Astrocyte (in vitro differentiated cells and primary cell): ENCODE measurements at regions not wholly inside any gene's neighbourhood (a gene's known extent, or its start where the extent isn't known, plus 50 kb on each side); places are given as distances from the start of the nearest gene placed in this dataset.
A peak's percentile ranks its signal among the peaks of the same experiment; 100 is the strongest.

ENCODE experiments used
- DNase-seq: peaks from one replicate; pipeline ENCODE4 v3.0.0-alpha.2; 2010; ENCODE audit warnings: low read depth
- FAIRE-seq: peaks from 2 replicates; lab custom pipeline; 2011; peaks lifted over from hg19 to GRCh38; lab: Jason Lieb, UNC
- H2AFZ ChIP-seq: 2 replicates; pipeline ENCODE4 v1.6.0; 2012; ENCODE audit warnings: low read depth, low read length, inconsistent platforms
- H3K27ac ChIP-seq: 2 replicates; pipeline ENCODE4 v1.5.1; 2011; ENCODE audit warnings: low read depth, low read length, inconsistent platforms
- H3K27me3 ChIP-seq: 2 replicates; pipeline ENCODE4 v1.6.0; 2011; ENCODE audit warnings: low read length, inconsistent platforms; ENCODE audit not compliant: insufficient read depth
- H3K36me3 ChIP-seq: 2 replicates; pipeline ENCODE4 v1.5.1; 2011; ENCODE audit warnings: low read length, inconsistent platforms; ENCODE audit not compliant: insufficient read depth
- H3K4me1 ChIP-seq: 2 replicates; pipeline ENCODE4 v1.5.1; 2011; ENCODE audit warnings: low read length, inconsistent platforms; ENCODE audit not compliant: insufficient read depth
- H3K4me2 ChIP-seq: 2 replicates; pipeline ENCODE4 v1.6.0; 2012; ENCODE audit warnings: low read length, inconsistent platforms
- H3K4me3 ChIP-seq: 2 replicates; pipeline ENCODE4 v1.5.1; 2011; ENCODE audit warnings: low read depth, mild to moderate bottlenecking, low read length, inconsistent platforms; ENCODE audit not compliant: insufficient read depth
- H3K79me2 ChIP-seq: 2 replicates; pipeline ENCODE4 v1.6.0; 2012; ENCODE audit warnings: mild to moderate bottlenecking, low read length, inconsistent platforms; ENCODE audit not compliant: insufficient read depth
- H3K9ac ChIP-seq: 2 replicates; pipeline ENCODE4 v1.6.0; 2012; ENCODE audit warnings: mild to moderate bottlenecking, low read length, inconsistent platforms
- H3K9me3 ChIP-seq: 2 replicates; pipeline ENCODE4 v1.5.1; 2012; ENCODE audit warnings: low read depth, mild to moderate bottlenecking, low read length, inconsistent platforms; ENCODE audit not compliant: insufficient read depth
- H4K20me1 ChIP-seq: 2 replicates; pipeline ENCODE4 v1.6.0; 2012; ENCODE audit warnings: low read length, inconsistent platforms; ENCODE audit not compliant: insufficient read depth
- H3K27ac Mint-ChIP-seq: one replicate; pipeline ENCODE4 v1.8.0; 2021; ENCODE audit warnings: mild to moderate bottlenecking, mixed read lengths; ENCODE audit not compliant: unreplicated experiment
- H3K27me3 Mint-ChIP-seq: one replicate; pipeline ENCODE4 v1.8.0; 2021; ENCODE audit warnings: low read depth, mixed read lengths; ENCODE audit not compliant: unreplicated experiment
- H3K36me3 Mint-ChIP-seq: one replicate; pipeline ENCODE4 v1.8.0; 2021; ENCODE audit warnings: low read depth, mixed read lengths; ENCODE audit not compliant: unreplicated experiment
- H3K4me1 Mint-ChIP-seq: one replicate; pipeline ENCODE4 v1.8.0; 2021; ENCODE audit warnings: low read depth, mixed read lengths; ENCODE audit not compliant: unreplicated experiment
- H3K4me3 Mint-ChIP-seq: one replicate; pipeline ENCODE4 v1.8.0; 2021; ENCODE audit warnings: mild to moderate bottlenecking, moderate library complexity, mixed read lengths; ENCODE audit not compliant: unreplicated experiment
- H3K9me3 Mint-ChIP-seq: one replicate; pipeline ENCODE4 v1.8.0; 2021; ENCODE audit warnings: mild to moderate bottlenecking, mixed read lengths; ENCODE audit not compliant: unreplicated experiment
- EZH2 ChIP-seq: IDR thresholded peaks from 2 replicates; pipeline ENCODE4 v1.6.1; 2012; ENCODE audit warnings: mild to moderate bottlenecking, low read length, inconsistent platforms; ENCODE audit not compliant: insufficient read depth
- TF ChIP-seq, protein P1 (sequence below): IDR thresholded peaks from 2 replicates; pipeline ENCODE4 v1.5.1; 2011; ENCODE audit warnings: low read depth, mild to moderate bottlenecking, inconsistent platforms, low read length, moderate library complexity; ENCODE audit not compliant: insufficient read depth

GRCh38 chrX:139213241-139213709, 317.3 kb upstream of the F9 start:
- H3K79me2 ChIP-seq, result no peaks in the 10 kb centered on the region
- no peak overlapping the region for H2AFZ ChIP-seq
- Mint-ChIP-seq H3K36me3 (no peaks in the 10 kb centered on the region), H3K4me3 (no peak overlapping the region), H3K27ac (no peak overlapping the region), H3K9me3 (no peaks in the 10 kb centered on the region), H3K4me1 (peaks cover 10% of the 10 kb centered on the region), H3K27me3 (peaks cover 2% of the 10 kb centered on the region)
- H3K9ac ChIP-seq, result no peak overlapping the region
- TF ChIP-seq, protein P1, sequence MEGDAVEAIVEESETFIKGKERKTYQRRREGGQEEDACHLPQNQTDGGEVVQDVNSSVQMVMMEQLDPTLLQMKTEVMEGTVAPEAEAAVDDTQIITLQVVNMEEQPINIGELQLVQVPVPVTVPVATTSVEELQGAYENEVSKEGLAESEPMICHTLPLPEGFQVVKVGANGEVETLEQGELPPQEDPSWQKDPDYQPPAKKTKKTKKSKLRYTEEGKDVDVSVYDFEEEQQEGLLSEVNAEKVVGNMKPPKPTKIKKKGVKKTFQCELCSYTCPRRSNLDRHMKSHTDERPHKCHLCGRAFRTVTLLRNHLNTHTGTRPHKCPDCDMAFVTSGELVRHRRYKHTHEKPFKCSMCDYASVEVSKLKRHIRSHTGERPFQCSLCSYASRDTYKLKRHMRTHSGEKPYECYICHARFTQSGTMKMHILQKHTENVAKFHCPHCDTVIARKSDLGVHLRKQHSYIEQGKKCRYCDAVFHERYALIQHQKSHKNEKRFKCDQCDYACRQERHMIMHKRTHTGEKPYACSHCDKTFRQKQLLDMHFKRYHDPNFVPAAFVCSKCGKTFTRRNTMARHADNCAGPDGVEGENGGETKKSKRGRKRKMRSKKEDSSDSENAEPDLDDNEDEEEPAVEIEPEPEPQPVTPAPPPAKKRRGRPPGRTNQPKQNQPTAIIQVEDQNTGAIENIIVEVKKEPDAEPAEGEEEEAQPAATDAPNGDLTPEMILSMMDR, result no peak
- no peak for TF ChIP-seq EZH2
- no peak overlapping the region for H3K27ac ChIP-seq
- H3K4me2 ChIP-seq, result no peak overlapping the region
- no peak overlapping the region for H3K4me3 ChIP-seq
- H3K27me3 ChIP-seq, result no peaks in the 10 kb centered on the region
- H3K9me3 ChIP-seq, result no peaks in the 10 kb centered on the region
- H3K36me3 ChIP-seq, result no peaks in the 10 kb centered on the region
- H3K4me1 ChIP-seq, result no peaks in the 10 kb centered on the region
- DNase-seq (no peak), FAIRE-seq (peak; percentile 96)
- H4K20me1 ChIP-seq, result no peaks in the 10 kb centered on the region

GRCh38 chrX:139211568-139212182, 318.9 kb upstream of the F9 start:
- TF ChIP-seq, protein P1, result no peak
- TF ChIP-seq EZH2, result no peak
- H2AFZ ChIP-seq, result peak overlapping the region; percentile 35
- H3K79me2 ChIP-seq, result no peaks in the 10 kb centered on the region
- peaks cover 10% of the 10 kb centered on the region for H3K4me1 Mint-ChIP-seq
- H3K36me3 ChIP-seq, result no peaks in the 10 kb centered on the region
- DNase-seq (no peak), FAIRE-seq (no peak)
- H3K9ac ChIP-seq, result no peak overlapping the region
- no peaks in the 10 kb centered on the region for H3K9me3 Mint-ChIP-seq
- H3K4me3 Mint-ChIP-seq, result peak overlapping the region; percentile 74
- H3K4me3 ChIP-seq, result no peak overlapping the region
- H3K27me3 Mint-ChIP-seq, result peaks cover 11% of the 10 kb centered on the region
- no peaks in the 10 kb centered on the region for H3K9me3 ChIP-seq
- no peaks in the 10 kb centered on the region for H3K36me3 Mint-ChIP-seq
- H4K20me1 ChIP-seq, result no peaks in the 10 kb centered on the region
- H3K4me2 ChIP-seq, result no peak overlapping the region
- H3K27ac Mint-ChIP-seq, result peak overlapping the region; percentile 72
- no peaks in the 10 kb centered on the region for H3K27me3 ChIP-seq
- H3K4me1 ChIP-seq, result no peaks in the 10 kb centered on the region
- no peak overlapping the region for H3K27ac ChIP-seq

DNA sequence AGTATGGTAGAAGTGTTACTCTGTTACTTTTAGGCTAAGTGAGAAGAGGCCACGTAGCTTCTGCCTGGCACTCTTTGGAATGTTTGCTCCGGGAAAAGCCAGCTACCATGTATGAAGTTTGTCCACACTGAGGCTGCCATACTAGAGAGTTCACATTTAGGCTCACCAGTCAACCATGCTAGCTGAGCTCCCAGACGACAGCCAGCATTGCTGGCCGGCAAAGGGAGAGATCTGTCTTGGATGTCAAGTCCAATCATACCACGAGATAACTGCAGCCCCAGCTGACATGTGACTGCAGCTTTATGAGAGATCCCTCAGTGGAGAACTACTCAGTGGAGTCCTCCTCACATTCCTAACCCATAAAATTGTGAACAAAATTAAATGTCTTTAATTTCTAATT, 321.2 kb upstream of the F9 start:
- H3K27me3 ChIP-seq, result peaks cover 4% of the 10 kb centered on the region
- Mint-ChIP-seq H3K4me3 (no peak overlapping the region), H3K9me3 (no peaks in the 10 kb centered on the region), H3K27me3 (peaks cover 13% of the 10 kb centered on the region), H3K36me3 (no peaks in the 10 kb centered on the region), H3K27ac (no peak overlapping the region), H3K4me1 (peaks cover 10% of the 10 kb centered on the region)
- H3K4me1 ChIP-seq, result no peaks in the 10 kb centered on the region
- H3K79me2 ChIP-seq, result no peaks in the 10 kb centered on the region
- H3K9me3 ChIP-seq, result no peaks in the 10 kb centered on the region
- no peaks in the 10 kb centered on the region for H3K36me3 ChIP-seq
- no peak for DNase-seq
- H3K4me2 ChIP-seq, result no peak overlapping the region
- H4K20me1 ChIP-seq, result no peaks in the 10 kb centered on the region
- TF ChIP-seq, protein P1, result no peak
- no peak for TF ChIP-seq EZH2
- H3K9ac ChIP-seq, result no peak overlapping the region
- no peak for FAIRE-seq
- no peak overlapping the region for H3K27ac ChIP-seq
- H2AFZ ChIP-seq, result no peak overlapping the region
- H3K4me3 ChIP-seq, result no peak overlapping the region
